A549 (cell line): ENCODE measurements at regions not wholly inside any gene's neighbourhood (a gene's known extent, or its start where the extent isn't known, plus 50 kb on each side); places are given as distances from the start of the nearest gene placed in this dataset.

Experiments used
- EHMT2 ChIP-seq: fragments of 200-600 bp; sonication (generic); IDR thresholded peaks from 2 replicates; pipeline ENCODE4 v1.6.1; 2016; ENCODE audit warnings: antibody characterized with exemption, low read depth, mild to moderate bottlenecking, moderate library complexity
- NFE2L2 ChIP-seq: fragments of 150-350 bp; conservative IDR thresholded peaks from 2 replicates; pipeline ENCODE4 v1.6.1; 2014; ENCODE audit warnings: low read length
- NPAS2 ChIP-seq: fragments of 250-450 bp; sonication (Bioruptor Pico); IDR thresholded peaks from 2 replicates; pipeline ENCODE4 v1.8.0; 2022; ENCODE audit warnings: mild to moderate bottlenecking, moderate library complexity, borderline replicate concordance
- POLR2A ChIP-seq: IDR thresholded peaks from 2 replicates; pipeline ENCODE4 v1.6.1; 2012; ENCODE audit warnings: mild to moderate bottlenecking, low read length
- RFX5 ChIP-seq: fragments of 450-650 bp; IDR thresholded peaks from 2 replicates; pipeline ENCODE4 v1.7.1; 2014; ENCODE audit warnings: antibody characterized with exemption, mild to moderate bottlenecking, moderate library complexity
- SREBF2 ChIP-seq: fragments of 450-650 bp; IDR thresholded peaks from 2 replicates; pipeline ENCODE4 v1.6.1; 2014; ENCODE audit warnings: mild to moderate bottlenecking, moderate library complexity

DNA sequence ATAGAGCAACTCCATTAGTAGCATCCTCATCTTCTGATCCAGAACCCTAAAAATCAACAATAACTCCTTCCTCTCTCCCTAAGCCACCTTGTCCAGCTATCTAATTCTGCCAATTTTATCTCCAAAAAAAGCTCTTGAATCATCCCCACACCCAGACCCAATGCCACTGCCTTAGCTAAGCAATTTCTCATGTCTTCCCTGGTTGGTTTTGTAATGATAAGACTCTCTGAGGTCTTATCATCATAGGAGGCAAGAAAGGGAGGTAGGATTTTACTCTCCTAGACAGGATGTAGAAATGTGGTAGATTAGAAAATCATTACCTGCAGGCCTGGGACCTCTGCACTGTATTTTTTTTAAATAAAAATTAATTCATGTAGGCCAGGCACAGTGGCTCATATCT lies 283.5 kb upstream of the NEBL start:
- TF ChIP-seq SREBF2, result no peak
- TF ChIP-seq NPAS2, result no peak
- TF ChIP-seq POLR2A, result no peak
- no peak for TF ChIP-seq NFE2L2
- no peak for TF ChIP-seq RFX5
- no peak for TF ChIP-seq EHMT2
